Fibroblast of skin of scalp (primary cell): ENCODE measurements at regions not wholly inside any gene's neighbourhood (a gene's known extent, or its start where the extent isn't known, plus 50 kb on each side); places are given as distances from the start of the nearest gene placed in this dataset.

Source experiments
- DNase-seq: peaks from one replicate; pipeline ENCODE4 v3.0.0-alpha.2; 2013

DNA sequence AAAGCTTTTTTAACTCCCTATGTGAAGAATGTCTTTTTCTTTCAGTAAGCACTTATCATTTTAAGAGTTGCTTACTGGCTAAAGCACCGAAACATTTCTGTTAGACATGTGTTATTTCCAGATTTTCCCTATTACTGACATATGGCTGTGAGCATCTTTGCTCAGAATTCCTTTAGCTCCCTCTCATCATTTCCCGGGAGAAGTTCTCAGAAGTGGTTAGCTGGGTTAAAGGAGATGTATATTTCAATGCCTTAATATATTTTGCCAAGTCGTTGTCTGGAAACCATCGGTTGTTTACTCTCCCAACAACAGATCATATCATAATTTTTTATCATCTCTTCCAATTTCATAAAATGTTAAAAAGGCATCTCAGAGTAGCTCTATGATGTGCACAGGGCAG is 396.5 kb downstream of the OCA2 start:
- peak; percentile 51 for DNase-seq

DNA sequence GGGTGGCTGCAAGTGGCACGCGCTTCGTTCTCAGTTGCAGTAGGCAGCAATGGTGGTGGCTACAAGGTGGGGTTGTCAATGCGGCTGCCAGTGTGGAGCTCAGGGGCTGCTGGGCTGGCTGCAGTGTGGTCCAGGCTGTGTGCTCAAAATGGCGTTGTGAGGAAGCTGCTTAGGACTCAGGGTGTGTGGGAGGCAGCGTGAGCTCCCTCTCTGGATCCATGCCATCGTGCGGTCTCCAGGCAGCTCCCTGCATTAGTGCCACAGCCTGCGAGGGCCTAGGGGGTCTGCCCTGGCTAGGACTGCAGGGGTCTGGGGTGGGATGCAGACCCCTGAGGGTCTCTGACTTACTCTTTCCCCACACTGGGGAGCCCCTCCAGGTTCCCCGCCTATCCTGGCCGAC is 397.2 kb downstream of the OCA2 start:
- DNase-seq: peak; percentile 18

- DNase-seq: no peak
These were observed 398.1 kb downstream of the OCA2 start for GRCh38 chr15:27701014-27701413.

GRCh38 chr15:27699699-27700098 is 399.4 kb downstream of the OCA2 start:
- no peak for DNase-seq

DNA sequence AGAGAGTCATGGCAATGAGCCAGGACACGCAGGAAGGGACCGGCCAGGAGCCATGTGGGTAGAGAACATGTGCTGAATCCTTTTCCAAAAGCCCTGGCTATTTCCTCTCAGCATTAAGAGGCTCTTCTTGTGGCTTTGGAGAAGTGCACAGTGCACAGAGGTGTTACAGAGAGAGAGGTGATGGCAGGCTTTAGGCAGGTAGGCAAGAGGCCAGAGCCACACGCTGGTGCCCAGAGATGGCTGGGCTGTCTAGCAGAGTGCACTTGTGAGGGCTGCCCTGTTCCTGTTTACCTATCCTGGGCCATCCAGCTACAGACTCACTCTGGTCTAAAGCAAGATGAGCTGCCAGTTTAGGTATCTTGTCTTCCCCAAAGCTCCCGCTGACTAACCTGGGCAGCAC is 402.6 kb downstream of the OCA2 start:
- no peak for DNase-seq

DNA sequence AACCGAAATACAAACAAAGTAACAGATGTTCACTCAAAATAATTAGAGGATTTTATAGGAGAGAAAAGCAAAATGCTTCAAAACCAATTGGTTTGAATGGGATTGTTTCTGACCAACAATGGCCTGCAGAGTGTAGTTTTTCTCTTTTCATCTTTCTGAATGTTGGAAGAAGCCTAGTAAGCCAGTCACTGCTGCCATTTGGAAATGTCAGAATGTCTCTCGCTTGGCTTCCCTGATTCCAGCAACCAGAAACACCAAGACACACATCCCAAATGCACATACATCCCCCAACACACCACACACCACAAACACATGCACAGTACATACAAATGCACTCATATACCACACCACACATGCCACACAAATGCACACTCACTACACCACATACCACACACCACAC is 403.4 kb downstream of the OCA2 start:
- DNase-seq: no peak

GRCh38 chr15:27694506-27695087 is 404.5 kb downstream of the OCA2 start:
- peak; percentile 18 for DNase-seq

GRCh38 chr15:27693280-27693679 is 405.8 kb downstream of the OCA2 start:
- DNase-seq: no peak

DNA sequence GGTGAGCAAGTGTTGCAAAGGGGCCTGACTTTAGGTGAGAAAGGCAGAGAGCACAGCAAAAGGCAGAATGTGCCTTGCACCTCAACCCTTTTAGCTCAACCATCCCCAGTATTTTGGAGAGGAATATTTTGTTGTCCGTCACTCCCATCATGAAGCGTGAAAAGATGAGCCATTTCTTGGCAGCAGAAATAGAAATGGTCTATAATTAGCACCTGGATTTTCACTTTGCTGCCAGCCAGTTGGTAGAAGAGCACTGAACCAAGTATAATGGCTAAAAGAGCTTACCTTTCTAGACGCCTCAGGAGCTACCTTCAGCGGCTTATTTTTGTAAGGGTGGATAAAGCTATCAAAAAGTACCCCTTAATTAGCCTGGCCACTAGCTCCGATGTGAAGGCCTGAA is 406.7 kb downstream of the OCA2 start:
- DNase-seq: no peak

GRCh38 chr15:27690290-27690689 is 408.8 kb downstream of the OCA2 start:
- DNase-seq: no peak

DNA sequence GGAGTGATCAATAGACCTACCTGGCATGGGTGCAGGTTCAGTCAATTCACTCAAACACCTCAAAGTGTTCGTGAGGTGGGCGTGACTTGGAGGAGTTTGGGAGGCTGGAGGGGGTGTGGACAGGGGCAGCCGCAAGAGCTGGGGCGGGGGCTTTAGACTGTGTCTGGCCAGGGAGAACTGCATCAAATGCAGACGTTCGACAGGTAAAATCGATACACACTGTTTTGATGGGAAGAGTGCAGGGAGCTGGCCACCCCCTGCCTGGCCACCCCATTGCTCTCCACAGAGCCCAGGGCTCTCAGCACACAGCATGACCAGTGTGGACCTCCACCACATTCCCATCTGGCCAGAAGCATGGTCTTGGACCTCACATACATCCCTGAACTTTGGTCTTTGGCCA is 412.1 kb downstream of the OCA2 start:
- no peak for DNase-seq

- peak; percentile 68 for DNase-seq
These were observed 412.7 kb downstream of the OCA2 start for GRCh38 chr15:27686369-27686768.

- no peak for DNase-seq
These were observed 413.5 kb downstream of the OCA2 start for GRCh38 chr15:27685644-27686043.

DNA sequence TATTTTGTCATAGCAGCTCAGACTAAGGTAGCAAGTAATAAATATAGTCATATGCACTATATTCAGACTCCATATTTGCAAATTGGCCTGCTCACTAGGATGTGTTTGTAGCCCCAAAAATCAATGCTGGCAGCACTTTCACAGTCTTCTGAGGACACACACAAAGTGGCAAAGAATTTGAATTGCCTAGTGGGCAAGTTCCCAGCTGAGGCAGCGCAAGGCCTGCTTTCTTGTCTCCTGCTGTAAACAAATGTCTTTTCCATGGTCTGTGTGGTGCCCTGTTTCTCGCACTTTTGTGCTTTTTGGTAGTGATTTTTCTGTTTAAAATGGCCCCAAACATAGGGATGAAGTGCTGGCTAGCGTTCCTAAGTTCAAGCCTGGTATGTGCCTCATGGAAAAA is 416.0 kb downstream of the OCA2 start:
- DNase-seq: no peak

GRCh38 chr15:27681038-27681437 is 418.1 kb downstream of the OCA2 start:
- no peak for DNase-seq

DNA sequence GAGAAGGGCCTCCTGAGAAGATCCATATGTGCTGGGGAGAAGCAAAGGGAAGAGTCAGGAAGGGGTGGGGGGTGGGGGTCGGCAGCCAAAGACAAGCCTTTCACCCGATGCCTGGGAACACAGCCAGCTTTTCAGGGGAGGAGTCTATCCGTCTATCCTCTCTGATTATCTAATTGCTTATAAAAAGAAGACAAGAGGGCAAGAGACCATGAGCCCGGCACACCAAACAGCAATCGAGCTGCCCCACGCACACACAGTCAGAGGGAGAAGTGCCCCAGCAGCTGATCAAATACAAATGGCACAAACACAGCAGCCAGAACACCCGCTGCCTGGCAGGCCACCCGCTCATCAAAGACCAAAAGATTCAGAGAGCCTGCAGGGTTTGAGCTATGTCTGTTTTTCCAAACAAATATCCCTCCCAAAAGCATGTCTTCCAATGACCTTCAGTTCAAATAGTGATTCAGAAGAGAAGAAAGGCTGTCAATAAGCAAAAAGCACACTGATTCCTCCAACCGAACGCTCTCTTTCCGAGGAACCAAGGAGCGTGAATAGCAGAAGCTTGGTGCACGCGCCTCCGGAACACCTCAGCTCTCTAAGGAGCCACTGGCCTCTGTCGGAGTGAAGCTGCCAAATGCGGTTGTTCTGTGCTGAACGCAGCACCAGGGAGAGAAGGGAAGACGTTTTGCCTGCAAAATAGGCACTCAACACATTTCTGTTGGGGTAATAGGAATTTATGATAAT is 419.2 kb downstream of the OCA2 start:
- peak; percentile 39 for DNase-seq

GRCh38 chr15:27679203-27679602 is 419.9 kb downstream of the OCA2 start:
- DNase-seq: no peak

GRCh38 chr15:27677951-27678350 is 421.2 kb downstream of the OCA2 start:
- no peak for DNase-seq

DNA sequence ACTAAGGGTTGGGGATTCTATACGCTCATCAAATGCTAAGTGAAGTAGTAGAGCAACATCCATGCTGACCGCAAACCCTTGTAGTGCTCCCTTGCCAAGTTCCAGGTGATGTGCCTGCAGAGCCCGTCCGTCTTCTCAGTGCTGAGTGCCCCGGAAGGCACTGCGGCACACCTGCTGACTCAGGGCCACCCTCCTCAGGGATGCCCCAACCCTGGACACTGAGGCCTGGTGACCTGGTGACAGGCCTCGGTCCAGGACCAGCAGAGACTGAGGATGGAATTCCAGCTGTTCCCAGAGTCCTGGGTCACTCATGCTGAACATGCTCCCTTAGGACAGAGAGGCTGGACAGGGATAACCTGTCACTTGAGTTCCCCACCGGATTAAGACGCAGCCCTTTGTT is 422.5 kb downstream of the OCA2 start:
- no peak for DNase-seq

DNA sequence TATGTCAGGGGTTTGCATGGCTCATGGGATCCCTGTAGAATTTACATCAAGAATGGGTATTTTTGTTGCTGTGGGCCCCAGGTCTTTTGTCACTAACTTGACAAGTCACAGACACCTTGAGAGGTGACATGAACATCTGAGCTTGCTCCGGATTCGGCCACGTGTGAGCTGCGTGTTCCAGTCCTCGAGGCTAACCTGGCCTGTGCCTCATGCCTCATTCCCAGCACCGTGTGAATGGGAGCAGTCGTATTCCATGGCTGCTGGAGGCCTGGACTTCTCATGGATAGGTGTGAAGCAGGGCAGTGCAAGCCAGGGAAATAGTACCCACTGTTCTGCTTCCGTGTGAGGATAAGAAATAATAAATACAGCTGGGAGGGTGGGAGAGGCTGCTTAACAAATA is 423.5 kb downstream of the OCA2 start:
- no peak for DNase-seq

- DNase-seq: no peak
These were observed 424.3 kb downstream of the OCA2 start for GRCh38 chr15:27674826-27675225.

GRCh38 chr15:27673766-27674445 is 425.2 kb downstream of the OCA2 start:
- DNase-seq: no peak

GRCh38 chr15:27672537-27672936 is 426.6 kb downstream of the OCA2 start:
- no peak for DNase-seq

DNA sequence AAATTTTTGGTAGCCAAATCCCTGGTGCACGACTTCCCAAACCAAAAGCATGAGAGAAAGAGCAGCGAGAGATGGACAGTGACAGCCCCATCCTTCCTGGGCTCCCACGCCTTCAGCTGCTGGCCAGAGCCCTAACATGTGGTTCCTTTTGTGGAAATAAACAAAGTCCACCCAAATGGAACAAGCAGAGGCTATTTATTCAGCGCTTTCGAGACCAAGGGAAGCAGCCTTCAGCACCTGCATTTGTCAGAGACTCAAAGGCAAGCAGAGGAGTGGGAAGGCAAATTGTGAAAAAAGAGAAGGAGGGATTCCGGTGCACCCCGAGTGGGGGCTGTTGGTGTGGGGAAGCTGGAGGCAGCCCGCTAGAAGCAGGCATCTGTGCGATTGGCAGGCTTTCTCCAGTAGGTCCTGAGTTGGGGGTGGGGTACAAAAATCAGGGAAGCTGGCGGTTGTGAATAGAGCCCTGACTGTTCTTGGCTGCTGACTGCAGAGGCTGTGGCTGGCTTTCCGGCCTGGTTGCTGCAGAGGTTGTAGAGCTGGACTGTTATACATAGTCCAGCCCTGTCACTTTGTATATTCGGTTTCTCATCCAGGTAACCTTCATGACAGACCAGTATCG is 427.2 kb downstream of the OCA2 start:
- no peak for DNase-seq
